ENCODE measurements at regions not wholly inside any gene's neighbourhood (a gene's known extent, or its start where the extent isn't known, plus 50 kb on each side); places are given as distances from the start of the nearest gene placed in this dataset.

DNA sequence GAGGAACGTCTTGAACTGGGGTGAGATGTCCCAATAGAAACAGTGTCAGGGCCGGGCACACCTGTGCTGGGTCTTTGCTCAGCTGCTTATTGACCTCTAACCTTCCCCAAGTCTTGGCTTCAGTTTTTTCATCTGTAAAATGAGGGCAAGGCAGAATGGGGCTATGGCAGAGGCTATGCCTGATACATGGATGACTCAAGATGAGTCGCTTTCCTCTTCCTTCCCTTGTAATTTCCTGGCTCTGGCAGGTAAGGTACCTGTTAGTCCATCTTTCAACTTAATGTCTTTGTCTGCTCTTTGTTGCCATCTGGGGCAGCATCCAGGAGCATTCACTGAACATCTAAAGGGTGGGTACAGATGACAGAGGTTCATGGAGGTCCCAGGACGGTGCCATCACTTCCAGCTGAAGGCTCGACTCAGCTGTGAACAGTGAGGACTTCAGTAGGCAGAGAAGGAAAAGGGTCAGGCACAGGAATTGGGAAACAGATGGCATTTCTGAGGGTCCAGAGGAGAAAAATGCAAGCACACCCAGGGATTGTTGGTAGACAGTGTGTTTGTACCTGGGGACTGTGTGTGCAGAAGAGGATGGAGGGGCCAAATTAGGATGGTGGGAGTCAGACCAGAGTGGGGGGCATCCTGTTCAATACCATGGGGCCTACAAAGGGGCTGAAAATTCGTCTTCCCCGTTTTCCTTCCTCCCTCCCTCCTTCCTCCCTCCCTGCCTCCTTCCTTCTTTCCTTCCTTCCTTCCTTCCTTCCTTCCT, 268.3 kb downstream of the VRK1 start:
- TF ChIP-seq POLR2AphosphoS5 (IDR thresholded peaks at IDR 0.05; ENCODE audit: low read depth, low read length) (no peak), POLR2A (IDR thresholded peaks at IDR 0.05; ENCODE audit: low read depth, low read length) (no peak)

Measured in GM12891 (cell line).